HFFc6 (cell line): ENCODE measurements at regions not wholly inside any gene's neighbourhood (a gene's known extent, or its start where the extent isn't known, plus 50 kb on each side); places are given as distances from the start of the nearest gene placed in this dataset.

ENCODE experiments used
- DNase-seq: peaks from one replicate; pipeline ENCODE4 v3.0.0-alpha.2; 2018
- H3K27ac Mint-ChIP-seq: 2 replicates; pipeline ENCODE4 v1.8.0; 2020; ENCODE audit warnings: mild to moderate bottlenecking, mixed read lengths
- H3K27me3 Mint-ChIP-seq: 2 replicates; pipeline ENCODE4 v1.8.0; 2021; ENCODE audit warnings: mild to moderate bottlenecking, moderate library complexity, mixed read lengths; ENCODE audit not compliant: insufficient read depth
- H3K36me3 Mint-ChIP-seq: 2 replicates; pipeline ENCODE4 v1.8.0; 2021; ENCODE audit warnings: low read depth, mixed read lengths
- H3K4me1 Mint-ChIP-seq: 2 replicates; pipeline ENCODE4 v1.8.0; 2020; ENCODE audit warnings: low read depth, mixed read lengths
- H3K4me3 Mint-ChIP-seq: 2 replicates; pipeline ENCODE4 v1.8.0; 2020; ENCODE audit warnings: mild to moderate bottlenecking, moderate library complexity, mixed read lengths
- H3K9me3 Mint-ChIP-seq: 2 replicates; pipeline ENCODE4 v1.8.0; 2020; ENCODE audit warnings: mild to moderate bottlenecking, mixed read lengths
- TF ChIP-seq, protein P1 (sequence below): fragments of 200-600 bp; sonication (generic); IDR thresholded peaks from 2 replicates; pipeline ENCODE4 v1.5.0; 2021; ENCODE audit warnings: antibody characterized with exemption, mild to moderate bottlenecking

- TF ChIP-seq, protein P1, sequence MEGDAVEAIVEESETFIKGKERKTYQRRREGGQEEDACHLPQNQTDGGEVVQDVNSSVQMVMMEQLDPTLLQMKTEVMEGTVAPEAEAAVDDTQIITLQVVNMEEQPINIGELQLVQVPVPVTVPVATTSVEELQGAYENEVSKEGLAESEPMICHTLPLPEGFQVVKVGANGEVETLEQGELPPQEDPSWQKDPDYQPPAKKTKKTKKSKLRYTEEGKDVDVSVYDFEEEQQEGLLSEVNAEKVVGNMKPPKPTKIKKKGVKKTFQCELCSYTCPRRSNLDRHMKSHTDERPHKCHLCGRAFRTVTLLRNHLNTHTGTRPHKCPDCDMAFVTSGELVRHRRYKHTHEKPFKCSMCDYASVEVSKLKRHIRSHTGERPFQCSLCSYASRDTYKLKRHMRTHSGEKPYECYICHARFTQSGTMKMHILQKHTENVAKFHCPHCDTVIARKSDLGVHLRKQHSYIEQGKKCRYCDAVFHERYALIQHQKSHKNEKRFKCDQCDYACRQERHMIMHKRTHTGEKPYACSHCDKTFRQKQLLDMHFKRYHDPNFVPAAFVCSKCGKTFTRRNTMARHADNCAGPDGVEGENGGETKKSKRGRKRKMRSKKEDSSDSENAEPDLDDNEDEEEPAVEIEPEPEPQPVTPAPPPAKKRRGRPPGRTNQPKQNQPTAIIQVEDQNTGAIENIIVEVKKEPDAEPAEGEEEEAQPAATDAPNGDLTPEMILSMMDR = no peak
- H3K9me3 Mint-ChIP-seq = no peaks in the 10 kb centered on the region
- no peak overlapping the region for H3K27ac Mint-ChIP-seq
- peaks cover 4% of the 10 kb centered on the region; the same call in 1 of the 2 replicates for H3K27me3 Mint-ChIP-seq
- H3K4me1 Mint-ChIP-seq = no peaks in the 10 kb centered on the region
- no peaks in the 10 kb centered on the region for H3K36me3 Mint-ChIP-seq
- no peak for DNase-seq
- H3K4me3 Mint-ChIP-seq = no peak overlapping the region
These were observed 87.0 kb upstream of the TRPC3 start for GRCh38 chr4:122038896-122039295.

- TF ChIP-seq, protein P1 = no peak
- no peak for DNase-seq
- Mint-ChIP-seq H3K9me3 (no peaks in the 10 kb centered on the region; the same call in none of the 2 replicates), H3K4me1 (no peaks in the 10 kb centered on the region), H3K27me3 (no peaks in the 10 kb centered on the region), H3K36me3 (no peaks in the 10 kb centered on the region), H3K4me3 (no peak overlapping the region), H3K27ac (no peak overlapping the region)
These were observed 82.8 kb upstream of the TRPC3 start for GRCh38 chr4:122034619-122035018.

DNA sequence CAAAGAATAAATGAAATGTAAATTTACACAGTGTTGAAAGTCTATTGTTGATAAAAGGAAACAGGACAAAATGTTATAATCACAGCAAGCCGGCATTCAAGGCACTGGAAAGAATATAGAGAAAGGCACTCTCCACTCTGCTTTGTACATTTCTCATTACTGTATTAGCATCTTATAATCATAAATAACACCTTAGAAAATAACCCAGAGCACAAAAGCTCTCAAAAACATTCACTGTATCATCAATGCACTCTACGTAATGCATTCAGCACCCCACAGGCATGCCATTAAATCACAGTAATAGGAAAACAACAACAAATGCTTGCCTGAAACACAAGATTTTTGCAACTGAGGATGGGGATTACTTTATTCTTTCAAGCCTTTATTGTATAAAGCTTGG lies 75.3 kb upstream of the TRPC3 start:
- no peak for DNase-seq
- H3K27me3 Mint-ChIP-seq = no peaks in the 10 kb centered on the region
- no peaks in the 10 kb centered on the region for H3K4me1 Mint-ChIP-seq
- no peaks in the 10 kb centered on the region for H3K36me3 Mint-ChIP-seq
- no peak overlapping the region for H3K4me3 Mint-ChIP-seq
- TF ChIP-seq, protein P1 = no peak
- H3K9me3 Mint-ChIP-seq = no peaks in the 10 kb centered on the region; the same call in none of the 2 replicates
- no peak overlapping the region for H3K27ac Mint-ChIP-seq

DNA sequence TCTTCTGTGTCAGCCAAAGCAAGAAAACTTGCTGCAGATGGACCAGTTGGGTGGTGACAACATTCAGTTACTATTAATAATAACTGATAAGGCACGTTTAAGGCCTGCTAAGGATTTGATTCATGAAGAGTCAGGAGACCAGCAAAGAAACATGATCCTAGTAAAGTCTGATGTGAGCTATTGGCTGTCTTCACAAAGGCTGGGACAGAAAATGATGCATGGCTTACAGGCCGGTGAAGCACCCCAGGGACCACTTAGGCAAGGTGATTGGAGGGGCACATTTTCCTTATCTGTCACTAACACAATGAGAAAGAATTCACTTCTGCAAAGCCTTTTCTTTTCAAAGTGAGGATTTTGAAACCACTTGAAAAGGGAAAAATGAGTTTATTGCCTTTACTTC lies 65.4 kb upstream of the TRPC3 start:
- TF ChIP-seq, protein P1 = no peak
- Mint-ChIP-seq H3K27me3 (no peaks in the 10 kb centered on the region; the same call in 1 of the 2 replicates), H3K9me3 (no peaks in the 10 kb centered on the region), H3K36me3 (no peaks in the 10 kb centered on the region), H3K27ac (no peak overlapping the region), H3K4me3 (no peak overlapping the region), H3K4me1 (no peaks in the 10 kb centered on the region)
- no peak for DNase-seq

DNA sequence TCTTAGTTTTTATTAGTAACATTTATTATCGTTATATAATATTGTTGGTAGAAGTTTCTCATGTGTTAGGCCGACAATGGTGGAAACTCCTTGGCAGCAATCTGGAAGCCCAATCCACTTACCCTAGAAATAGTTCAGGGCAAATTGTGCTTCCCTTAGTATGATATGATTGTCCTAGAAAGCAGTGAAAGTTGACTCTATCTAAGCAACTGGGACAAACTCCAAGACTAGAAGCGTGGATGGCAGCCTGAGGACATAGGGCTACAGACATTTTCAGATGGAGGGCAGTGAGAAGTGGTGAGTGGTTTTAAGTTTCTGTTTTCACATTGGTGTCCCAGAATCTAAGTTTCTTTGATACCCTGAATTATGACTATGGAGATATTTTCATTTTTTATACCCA lies 63.3 kb upstream of the TRPC3 start:
- Mint-ChIP-seq H3K36me3 (no peaks in the 10 kb centered on the region), H3K27ac (no peak overlapping the region), H3K9me3 (no peaks in the 10 kb centered on the region), H3K4me1 (peaks cover 5% of the 10 kb centered on the region; the same call in 1 of the 2 replicates), H3K4me3 (no peak overlapping the region), H3K27me3 (peaks cover 3% of the 10 kb centered on the region; the same call in 1 of the 2 replicates)
- DNase-seq = no peak
- TF ChIP-seq, protein P1 = no peak

DNA sequence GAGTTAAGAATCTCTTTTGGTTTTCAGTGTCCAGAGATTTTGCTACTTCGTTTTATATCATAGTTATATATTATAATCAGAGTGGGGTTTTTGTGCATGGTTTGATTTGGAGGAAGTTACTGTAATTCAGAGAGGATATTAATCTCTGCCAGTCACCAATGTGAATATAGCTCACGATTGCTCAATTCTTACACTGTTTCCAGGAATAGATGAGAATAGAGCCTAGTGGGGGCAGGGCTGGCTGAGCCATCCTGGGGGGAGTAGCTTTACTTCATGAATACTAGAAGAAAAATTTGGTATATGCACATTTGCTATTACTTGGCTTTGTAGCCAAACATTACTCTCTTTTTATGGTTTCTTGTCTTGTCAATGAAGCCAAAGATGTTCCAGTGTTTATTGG lies 60.9 kb upstream of the TRPC3 start:
- no peak for DNase-seq
- Mint-ChIP-seq H3K4me3 (no peak overlapping the region), H3K27me3 (peaks cover 3% of the 10 kb centered on the region; the same call in 1 of the 2 replicates), H3K36me3 (no peaks in the 10 kb centered on the region), H3K27ac (no peak overlapping the region), H3K4me1 (peaks cover 5% of the 10 kb centered on the region; the same call in 1 of the 2 replicates), H3K9me3 (no peaks in the 10 kb centered on the region)
- TF ChIP-seq, protein P1 = no peak
